SK-N-MC (cell line): ENCODE measurements at regions not wholly inside any gene's neighbourhood (a gene's known extent, or its start where the extent isn't known, plus 50 kb on each side); places are given as distances from the start of the nearest gene placed in this dataset.

ENCODE experiments used
- EZH2 ChIP-seq: fragments of 200-600 bp; sonication (generic); IDR thresholded peaks from one replicate; pipeline ENCODE4 v1.6.1; 2017; ENCODE audit warnings: antibody characterized with exemption
- POLR2AphosphoS5 ChIP-seq: IDR thresholded peaks from 2 replicates; pipeline ENCODE4 v1.6.1; 2012; ENCODE audit warnings: mild to moderate bottlenecking, low read depth, low read length, borderline replicate concordance

- TF ChIP-seq POLR2AphosphoS5 (no peak), EZH2 (no peak)
These were observed 165.7 kb upstream of the PTPRK start for GRCh38 chr6:128686084-128686483.
